DND-41 (cell line): ENCODE measurements at regions not wholly inside any gene's neighbourhood (a gene's known extent, or its start where the extent isn't known, plus 50 kb on each side); places are given as distances from the start of the nearest gene placed in this dataset.

Source experiments
- ATAC-seq: fragments of 200-7000 bp; cut with Tn5 transposase; 3 replicates; pipeline ENCODE4 v1.9.1; 2021; ENCODE audit warnings: low read depth; ENCODE audit not compliant: insufficient read depth
- DNase-seq: peaks from one replicate; pipeline ENCODE4 v3.0.0-alpha.2; 2020
- H2AFZ ChIP-seq: 2 replicates; pipeline ENCODE4 v1.6.0; 2012; ENCODE audit warnings: low read depth, low read length
- H3K27ac ChIP-seq: 2 replicates; pipeline ENCODE4 v1.5.1; 2012; ENCODE audit warnings: low read length, inconsistent platforms
- H3K27me3 ChIP-seq: fragments of 200-600 bp; sonication (generic); 2 replicates; pipeline ENCODE4 v1.6.0; 2012; ENCODE audit warnings: low read length, mild to moderate bottlenecking, inconsistent platforms; ENCODE audit not compliant: insufficient read depth, poor library complexity
- H3K36me3 ChIP-seq: 2 replicates; pipeline ENCODE4 v1.5.1; 2012; ENCODE audit warnings: low read length, inconsistent platforms; ENCODE audit not compliant: insufficient read depth
- H3K4me1 ChIP-seq: 2 replicates; pipeline ENCODE4 v1.5.1; 2012; ENCODE audit warnings: mild to moderate bottlenecking, low read length; ENCODE audit not compliant: insufficient read depth
- H3K4me2 ChIP-seq: 2 replicates; pipeline ENCODE4 v1.6.0; 2012; ENCODE audit warnings: mild to moderate bottlenecking, moderate library complexity, low read length, inconsistent platforms; ENCODE audit not compliant: insufficient read depth
- H3K4me3 ChIP-seq, 2 experiments: fragments of 200-600 bp in 1 of 2; shearing (Covaris generic) in 1 of 2; 2 replicates each; pipeline ENCODE4 v1.5.1; 2012 to 2016; ENCODE audit warnings: inconsistent platforms in 2 of 2, low read length in 2 of 2, mild to moderate bottlenecking in 2 of 2, low read depth in 1 of 2, moderate library complexity in 1 of 2
- H3K79me2 ChIP-seq: 2 replicates; pipeline ENCODE4 v1.6.0; 2012; ENCODE audit warnings: low read length, inconsistent platforms; ENCODE audit not compliant: insufficient read depth
- H3K9ac ChIP-seq: 2 replicates; pipeline ENCODE4 v1.6.0; 2012; ENCODE audit warnings: low read depth, mild to moderate bottlenecking, inconsistent platforms, low read length, moderate library complexity
- H3K9me3 ChIP-seq: 2 replicates; pipeline ENCODE4 v1.5.1; 2012; ENCODE audit warnings: low read length, moderate library complexity, mild to moderate bottlenecking, inconsistent platforms; ENCODE audit not compliant: insufficient read depth, severe bottlenecking
- H4K20me1 ChIP-seq: 2 replicates; pipeline ENCODE4 v1.6.0; 2012; ENCODE audit warnings: low read length; ENCODE audit not compliant: insufficient read depth
- CTCF ChIP-seq: IDR thresholded peaks from 2 replicates; pipeline ENCODE4 v1.5.1; 2012; ENCODE audit warnings: borderline replicate concordance, low read length, moderate library complexity, mild to moderate bottlenecking; ENCODE audit not compliant: poor library complexity, severe bottlenecking; ENCODE audit errors: extremely low read depth
- EZH2 ChIP-seq: IDR thresholded peaks from 3 replicates; pipeline ENCODE4 v1.6.1; 2012; ENCODE audit warnings: borderline replicate concordance, low read depth, mild to moderate bottlenecking, moderate library complexity, low read length, inconsistent platforms; ENCODE audit not compliant: severe bottlenecking

- Histone ChIP-seq H2AFZ (no peak overlapping the region), H3K4me1 (no peaks in the 10 kb centered on the region), H3K27me3 (no peaks in the 10 kb centered on the region), H3K9me3 (no peaks in the 10 kb centered on the region), H3K4me3 (no peak overlapping the region), H3K4me2 (no peak overlapping the region), H3K27ac (no peak overlapping the region), H3K9ac (no peak overlapping the region), H3K79me2 (no peaks in the 10 kb centered on the region), H3K36me3 (no peaks in the 10 kb centered on the region), H4K20me1 (no peaks in the 10 kb centered on the region)
- TF ChIP-seq CTCF (no peak), EZH2 (no peak)
- DNase-seq (no peak), ATAC-seq (no peak)
These were observed 1120.4 kb upstream of the PCDH9 start for GRCh38 chr13:68350554-68350953.

DNA sequence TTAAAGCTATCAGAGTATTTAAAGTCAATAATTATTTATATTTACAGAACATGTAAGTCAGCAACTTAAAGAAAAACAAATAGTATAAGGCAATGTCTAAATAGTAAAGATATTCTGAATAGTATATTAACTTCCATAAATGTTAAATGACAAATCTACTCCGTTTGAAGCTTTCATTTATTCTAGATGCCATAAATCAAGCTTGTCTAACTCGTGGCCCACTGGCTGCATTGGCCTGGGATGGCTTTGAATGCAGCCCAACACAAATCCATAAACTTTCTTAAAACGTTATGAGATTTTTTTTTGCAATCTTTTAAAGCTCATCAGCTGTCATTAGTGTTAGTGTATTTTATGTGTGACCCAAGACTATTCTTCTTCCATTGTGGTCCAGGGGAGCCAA, 1117.1 kb upstream of the PCDH9 start:
- Histone ChIP-seq H3K36me3 (no peaks in the 10 kb centered on the region), H4K20me1 (no peaks in the 10 kb centered on the region), H3K27me3 (no peaks in the 10 kb centered on the region), H3K27ac (no peak overlapping the region), H2AFZ (no peak overlapping the region), H3K4me3 (no peak overlapping the region), H3K9ac (no peak overlapping the region), H3K79me2 (no peaks in the 10 kb centered on the region), H3K4me1 (no peaks in the 10 kb centered on the region), H3K4me2 (no peak overlapping the region), H3K9me3 (no peaks in the 10 kb centered on the region)
- DNase-seq (no peak), ATAC-seq (no peak)
- TF ChIP-seq EZH2, result no peak
- TF ChIP-seq CTCF, result no peak

DNA sequence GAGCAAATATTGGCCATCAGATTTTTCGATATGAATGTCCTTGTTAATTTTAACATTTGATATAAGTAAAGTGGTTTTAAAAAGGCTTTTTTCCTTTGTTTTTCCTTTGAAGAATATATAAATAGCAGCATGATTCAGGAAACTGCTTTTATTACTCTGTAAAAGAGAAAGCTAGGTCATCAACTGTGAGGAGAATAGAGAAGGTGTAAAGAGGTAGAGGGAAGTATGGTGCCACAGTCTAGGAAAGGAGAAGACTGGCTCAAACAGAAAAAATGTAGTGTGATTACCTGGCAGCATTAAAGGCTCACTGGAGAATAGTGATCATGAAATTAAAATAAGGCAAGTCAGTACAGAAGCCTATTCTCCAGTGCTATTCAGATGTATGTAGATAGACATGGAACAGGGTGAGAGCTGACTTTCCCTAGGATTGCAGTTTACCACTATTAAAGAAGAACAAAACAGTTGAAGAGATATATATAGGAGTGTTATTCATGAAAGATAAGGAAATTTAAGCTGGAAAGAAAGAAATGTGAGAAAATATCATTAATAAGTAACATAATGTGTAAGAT, 1115.9 kb upstream of the PCDH9 start:
- Histone ChIP-seq H3K4me2 (no peak overlapping the region), H2AFZ (no peak overlapping the region), H3K27ac (no peak overlapping the region), H3K4me1 (no peaks in the 10 kb centered on the region), H3K27me3 (no peaks in the 10 kb centered on the region), H3K36me3 (no peaks in the 10 kb centered on the region), H3K4me3 (no peak overlapping the region), H3K9me3 (no peaks in the 10 kb centered on the region), H3K9ac (no peak overlapping the region), H4K20me1 (no peaks in the 10 kb centered on the region), H3K79me2 (no peaks in the 10 kb centered on the region)
- DNase-seq (no peak), ATAC-seq (no peak)
- TF ChIP-seq EZH2 (no peak), CTCF (no peak)

DNA sequence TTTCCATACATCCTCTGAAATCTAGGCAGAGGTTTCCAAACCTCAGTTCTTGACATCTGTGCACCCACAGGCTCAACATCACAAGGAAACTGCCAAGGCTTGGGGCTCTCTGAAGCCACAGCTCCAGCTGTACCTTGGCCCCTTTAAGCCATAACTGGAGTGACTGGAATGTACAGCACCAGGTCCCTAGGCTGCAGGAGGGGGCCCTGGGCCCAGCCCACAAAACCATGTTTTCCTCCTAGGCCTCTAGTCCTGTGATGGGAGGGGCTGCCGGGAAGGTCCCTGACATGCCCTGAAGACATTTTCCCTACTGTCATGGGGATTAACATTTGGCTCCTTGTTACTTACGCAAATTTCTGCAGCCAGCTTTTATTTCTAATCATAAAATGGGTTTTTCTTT, 1093.0 kb upstream of the PCDH9 start:
- Histone ChIP-seq H2AFZ (no peak overlapping the region), H3K9ac (no peak overlapping the region), H4K20me1 (no peaks in the 10 kb centered on the region), H3K36me3 (no peaks in the 10 kb centered on the region), H3K4me2 (no peak overlapping the region), H3K79me2 (no peaks in the 10 kb centered on the region), H3K4me1 (no peaks in the 10 kb centered on the region), H3K27ac (no peak overlapping the region), H3K9me3 (peaks cover 7% of the 10 kb centered on the region), H3K4me3 (no peak overlapping the region), H3K27me3 (no peaks in the 10 kb centered on the region)
- DNase-seq, result no peak
- no peak for ATAC-seq
- TF ChIP-seq CTCF (no peak), EZH2 (no peak)
